ENCODE measurements at regions not wholly inside any gene's neighbourhood (a gene's known extent, or its start where the extent isn't known, plus 50 kb on each side); places are given as distances from the start of the nearest gene placed in this dataset.

DNA sequence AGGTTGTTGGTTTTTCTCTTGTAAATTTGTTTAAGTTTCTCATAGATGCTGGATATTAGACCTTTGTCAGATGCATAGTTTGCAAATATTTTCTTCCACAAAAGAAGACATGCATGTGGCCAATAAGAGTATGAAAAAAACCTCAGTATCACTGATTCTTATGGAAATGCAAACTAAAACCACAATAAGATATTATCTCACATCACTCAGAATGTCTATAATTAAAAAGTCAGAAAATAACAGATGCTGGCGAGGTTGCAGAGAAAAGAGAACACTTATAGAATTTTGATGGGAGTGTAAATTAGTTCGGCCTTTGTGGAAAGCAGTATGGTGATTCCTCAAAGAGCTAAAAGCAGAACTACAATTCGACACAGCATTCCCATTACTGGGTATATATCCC, 1355.6 kb downstream of the FAM133A start:
- H3K27ac ChIP-seq (ENCODE audit: control insufficient read depth, insufficient read depth, low read length), result no peak overlapping the region
- no peaks in the 10 kb centered on the region for H3K9me3 ChIP-seq (ENCODE audit: control insufficient read depth, low read depth, low read length)
- no peaks in the 10 kb centered on the region for H3K9me1 ChIP-seq (ENCODE audit: control insufficient read depth, extremely low read depth, insufficient read depth, low read length)
- no peak for FAIRE-seq
- H3K36me3 ChIP-seq (ENCODE audit: control insufficient read depth in 2 of 2, extremely low read depth in 1 of 2, insufficient read depth in 2 of 2, low read length in 2 of 2), result no peaks in the 10 kb centered on the region
- dilution Hi-C loops (cut with MboI; ENCODE audit: extremely low pct_ligation_motif_present, low sequenced_read_pairs), result no loop called here
- no peak overlapping the region for H3K9ac ChIP-seq (ENCODE audit: control insufficient read depth, extremely low read depth, insufficient read depth, low read length)
- no peak overlapping the region for H3K4me2 ChIP-seq (ENCODE audit: control insufficient read depth, extremely low read depth, insufficient read depth, low read depth, low read length)
- no peak for DNase-seq (ENCODE audit: low read depth, low spot score)
- H3K79me2 ChIP-seq (ENCODE audit: control insufficient read depth, insufficient read depth, low read length), result no peaks in the 10 kb centered on the region
- TF ChIP-seq EZH2 (IDR thresholded peaks at IDR 0.05; ENCODE audit: low read length), result no peak
- TF ChIP-seq, protein P1, sequence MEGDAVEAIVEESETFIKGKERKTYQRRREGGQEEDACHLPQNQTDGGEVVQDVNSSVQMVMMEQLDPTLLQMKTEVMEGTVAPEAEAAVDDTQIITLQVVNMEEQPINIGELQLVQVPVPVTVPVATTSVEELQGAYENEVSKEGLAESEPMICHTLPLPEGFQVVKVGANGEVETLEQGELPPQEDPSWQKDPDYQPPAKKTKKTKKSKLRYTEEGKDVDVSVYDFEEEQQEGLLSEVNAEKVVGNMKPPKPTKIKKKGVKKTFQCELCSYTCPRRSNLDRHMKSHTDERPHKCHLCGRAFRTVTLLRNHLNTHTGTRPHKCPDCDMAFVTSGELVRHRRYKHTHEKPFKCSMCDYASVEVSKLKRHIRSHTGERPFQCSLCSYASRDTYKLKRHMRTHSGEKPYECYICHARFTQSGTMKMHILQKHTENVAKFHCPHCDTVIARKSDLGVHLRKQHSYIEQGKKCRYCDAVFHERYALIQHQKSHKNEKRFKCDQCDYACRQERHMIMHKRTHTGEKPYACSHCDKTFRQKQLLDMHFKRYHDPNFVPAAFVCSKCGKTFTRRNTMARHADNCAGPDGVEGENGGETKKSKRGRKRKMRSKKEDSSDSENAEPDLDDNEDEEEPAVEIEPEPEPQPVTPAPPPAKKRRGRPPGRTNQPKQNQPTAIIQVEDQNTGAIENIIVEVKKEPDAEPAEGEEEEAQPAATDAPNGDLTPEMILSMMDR (optimal IDR thresholded peaks at IDR 0.05 in 1 of 3, IDR thresholded peaks at IDR 0.05 in 1 of 3, conservative IDR thresholded peaks at IDR 0.05 in 1 of 3; ENCODE audit: extremely low read depth in 1 of 3, insufficient read depth in 2 of 3, low read length in 3 of 3), result no peak
- H3K4me3 ChIP-seq (ENCODE audit: control insufficient read depth in 2 of 3, extremely low read depth in 1 of 3, insufficient read depth in 2 of 3, low read depth in 1 of 3, low read length in 3 of 3), result no peak overlapping the region
- no peaks in the 10 kb centered on the region for H4K20me1 ChIP-seq (ENCODE audit: control insufficient read depth, extremely low read depth, insufficient read depth, low read length)
- H2AFZ ChIP-seq (ENCODE audit: control insufficient read depth, low read length), result no peak overlapping the region
- no peaks in the 10 kb centered on the region for H3K27me3 ChIP-seq (ENCODE audit: control insufficient read depth, extremely low read depth, insufficient read depth, low read length)
- H3K4me1 ChIP-seq (ENCODE audit: control insufficient read depth, extremely low read depth, insufficient read depth, low read length), result no peaks in the 10 kb centered on the region

DNA sequence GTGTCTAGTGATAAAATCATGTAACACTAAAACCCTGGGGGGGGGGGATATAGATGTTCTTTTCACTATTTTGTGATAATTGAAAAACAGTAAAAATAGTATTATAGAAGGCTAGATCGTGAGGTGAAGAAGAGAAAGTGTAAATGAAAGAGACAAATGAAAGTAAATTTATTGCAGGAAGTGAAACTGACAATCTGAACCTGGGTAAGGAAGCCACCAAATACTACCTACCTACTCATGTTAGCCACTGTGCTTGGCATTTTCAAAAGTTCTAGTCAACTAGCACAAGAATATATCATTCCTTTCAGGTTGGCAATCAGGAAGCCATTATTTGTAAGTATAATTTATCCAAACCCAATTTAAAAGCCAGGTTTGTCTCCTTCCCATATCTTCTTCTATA, 1366.1 kb downstream of the FAM133A start:
- H3K79me2 ChIP-seq (ENCODE audit: control insufficient read depth, insufficient read depth, low read length), result no peaks in the 10 kb centered on the region
- no peaks in the 10 kb centered on the region for H3K4me1 ChIP-seq (ENCODE audit: control insufficient read depth, extremely low read depth, insufficient read depth, low read length)
- H3K9me3 ChIP-seq (ENCODE audit: control insufficient read depth, low read depth, low read length), result no peaks in the 10 kb centered on the region
- H4K20me1 ChIP-seq (ENCODE audit: control insufficient read depth, extremely low read depth, insufficient read depth, low read length), result no peaks in the 10 kb centered on the region
- H2AFZ ChIP-seq (ENCODE audit: control insufficient read depth, low read length), result no peak overlapping the region
- H3K27me3 ChIP-seq (ENCODE audit: control insufficient read depth, extremely low read depth, insufficient read depth, low read length), result no peaks in the 10 kb centered on the region
- H3K4me2 ChIP-seq (ENCODE audit: control insufficient read depth, extremely low read depth, insufficient read depth, low read depth, low read length), result no peak overlapping the region
- H3K4me3 ChIP-seq (ENCODE audit: control insufficient read depth in 2 of 3, extremely low read depth in 1 of 3, insufficient read depth in 2 of 3, low read depth in 1 of 3, low read length in 3 of 3), result no peak overlapping the region
- H3K9me1 ChIP-seq (ENCODE audit: control insufficient read depth, extremely low read depth, insufficient read depth, low read length), result no peaks in the 10 kb centered on the region
- FAIRE-seq, result no peak
- H3K36me3 ChIP-seq (ENCODE audit: control insufficient read depth in 2 of 2, extremely low read depth in 1 of 2, insufficient read depth in 2 of 2, low read length in 2 of 2), result no peaks in the 10 kb centered on the region
- H3K9ac ChIP-seq (ENCODE audit: control insufficient read depth, extremely low read depth, insufficient read depth, low read length), result no peak overlapping the region
- dilution Hi-C loops (cut with MboI; ENCODE audit: extremely low pct_ligation_motif_present, low sequenced_read_pairs), result no loop called here
- TF ChIP-seq, protein P1 (optimal IDR thresholded peaks at IDR 0.05 in 1 of 3, IDR thresholded peaks at IDR 0.05 in 1 of 3, conservative IDR thresholded peaks at IDR 0.05 in 1 of 3; ENCODE audit: extremely low read depth in 1 of 3, insufficient read depth in 2 of 3, low read length in 3 of 3), result no peak
- TF ChIP-seq EZH2 (IDR thresholded peaks at IDR 0.05; ENCODE audit: low read length), result no peak
- H3K27ac ChIP-seq (ENCODE audit: control insufficient read depth, insufficient read depth, low read length), result no peak overlapping the region
- DNase-seq (ENCODE audit: low read depth, low spot score), result no peak

Data from keratinocyte (primary cell).